HG03196 (cell line): ENCODE measurements at regions not wholly inside any gene's neighbourhood (a gene's known extent, or its start where the extent isn't known, plus 50 kb on each side); places are given as distances from the start of the nearest gene placed in this dataset.
"Not testable (repeated sequence)": the region's sequence is repeated elsewhere in the genome, so short reads cannot be mapped to it uniquely, and the experiment has no call there.

Experiments used
- ATAC-seq: cut with Tn5 transposase; IDR thresholded peaks from one replicate; pipeline ENCODE4 v1.9.1; 2021; ENCODE audit not compliant: unreplicated experiment

- no peak for ATAC-seq
These were observed 316.3 kb upstream of the STAC start for GRCh38 chr3:36063992-36064391.

GRCh38 chr3:36065321-36065720 lies 315.0 kb upstream of the STAC start:
- no peak for ATAC-seq

GRCh38 chr3:36075491-36075890 lies 304.8 kb upstream of the STAC start:
- no peak for ATAC-seq

- ATAC-seq, result no peak
These were observed 303.0 kb upstream of the STAC start for GRCh38 chr3:36077320-36077719.

GRCh38 chr3:36082958-36083357 lies 297.3 kb upstream of the STAC start:
- not testable (repeated sequence) for ATAC-seq

GRCh38 chr3:36095238-36095637 lies 285.1 kb upstream of the STAC start:
- no peak for ATAC-seq

- ATAC-seq, result no peak
These were observed 283.1 kb upstream of the STAC start for GRCh38 chr3:36097209-36097608.

GRCh38 chr3:36114353-36114752 lies 266.0 kb upstream of the STAC start:
- ATAC-seq, result no peak

GRCh38 chr3:36124118-36124796 lies 256.0 kb upstream of the STAC start:
- no peak for ATAC-seq

GRCh38 chr3:36132214-36132613 lies 248.1 kb upstream of the STAC start:
- no peak for ATAC-seq

GRCh38 chr3:36135863-36136262 lies 244.4 kb upstream of the STAC start:
- ATAC-seq, result no peak

GRCh38 chr3:36142746-36143145 lies 237.6 kb upstream of the STAC start:
- ATAC-seq, result no peak

- ATAC-seq, result no peak
These were observed 233.9 kb upstream of the STAC start for GRCh38 chr3:36146404-36146803.

- ATAC-seq, result no peak
These were observed 232.3 kb upstream of the STAC start for GRCh38 chr3:36147934-36148558.

GRCh38 chr3:36149447-36149865 lies 230.8 kb upstream of the STAC start:
- ATAC-seq, result no peak

GRCh38 chr3:36155515-36155914 lies 224.8 kb upstream of the STAC start:
- ATAC-seq, result no peak

GRCh38 chr3:36164400-36164799 lies 215.9 kb upstream of the STAC start:
- ATAC-seq, result no peak

- ATAC-seq, result no peak
These were observed 214.6 kb upstream of the STAC start for GRCh38 chr3:36165509-36166290.

- ATAC-seq, result no peak
These were observed 213.8 kb upstream of the STAC start for GRCh38 chr3:36166477-36166876.

GRCh38 chr3:36172699-36173098 lies 207.6 kb upstream of the STAC start:
- ATAC-seq, result no peak

GRCh38 chr3:36175113-36175812 lies 205.0 kb upstream of the STAC start:
- no peak for ATAC-seq
